NCI-H510A (cell line): ENCODE measurements at regions not wholly inside any gene's neighbourhood (a gene's known extent, or its start where the extent isn't known, plus 50 kb on each side); places are given as distances from the start of the nearest gene placed in this dataset.

Experiments used
- DNase-seq: peaks from one replicate; lab custom pipeline; 2025; lab: John Stamatoyannopoulos, UW

GRCh38 chr13:111844222-111844671, 222.7 kb upstream of the SOX1 start:
- no peak for DNase-seq

- no peak for DNase-seq
These were observed 222.3 kb upstream of the SOX1 start for GRCh38 chr13:111844682-111845081.

DNA sequence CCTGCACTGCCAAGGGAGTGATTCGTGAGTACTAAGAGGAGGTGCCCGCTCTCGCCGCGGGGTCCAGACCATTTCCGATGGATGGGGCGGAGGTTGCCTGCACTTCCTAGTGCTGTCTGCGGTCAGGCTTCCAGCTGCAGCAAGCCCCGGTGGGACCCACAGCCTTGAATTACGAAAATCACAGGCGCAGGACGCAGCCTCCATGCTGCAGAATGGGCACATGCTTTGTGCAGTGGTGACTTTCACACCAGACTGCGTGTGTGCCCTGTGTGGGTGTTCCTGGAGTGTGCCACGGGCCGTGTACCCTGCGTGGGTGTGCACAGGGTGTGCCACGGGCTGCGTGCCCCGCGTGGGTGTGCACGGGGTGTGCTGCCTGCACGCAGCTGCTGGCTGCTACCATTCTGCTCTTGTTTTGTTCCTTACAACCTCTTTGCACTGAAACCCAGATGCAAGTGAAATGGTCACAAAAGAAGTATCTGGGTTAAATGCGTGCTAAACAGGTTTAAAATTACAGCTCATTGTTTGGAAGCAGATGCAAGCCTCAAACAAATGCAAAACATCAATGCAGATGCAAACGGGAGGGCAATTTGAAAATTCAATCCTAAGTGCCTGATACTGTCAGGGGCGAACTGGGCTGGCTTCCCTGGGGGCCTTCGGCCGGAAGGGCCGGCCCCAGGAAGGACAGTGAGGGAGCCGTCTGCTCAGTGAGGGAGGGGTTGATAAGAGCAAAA, 221.2 kb upstream of the SOX1 start:
- no peak for DNase-seq

DNA sequence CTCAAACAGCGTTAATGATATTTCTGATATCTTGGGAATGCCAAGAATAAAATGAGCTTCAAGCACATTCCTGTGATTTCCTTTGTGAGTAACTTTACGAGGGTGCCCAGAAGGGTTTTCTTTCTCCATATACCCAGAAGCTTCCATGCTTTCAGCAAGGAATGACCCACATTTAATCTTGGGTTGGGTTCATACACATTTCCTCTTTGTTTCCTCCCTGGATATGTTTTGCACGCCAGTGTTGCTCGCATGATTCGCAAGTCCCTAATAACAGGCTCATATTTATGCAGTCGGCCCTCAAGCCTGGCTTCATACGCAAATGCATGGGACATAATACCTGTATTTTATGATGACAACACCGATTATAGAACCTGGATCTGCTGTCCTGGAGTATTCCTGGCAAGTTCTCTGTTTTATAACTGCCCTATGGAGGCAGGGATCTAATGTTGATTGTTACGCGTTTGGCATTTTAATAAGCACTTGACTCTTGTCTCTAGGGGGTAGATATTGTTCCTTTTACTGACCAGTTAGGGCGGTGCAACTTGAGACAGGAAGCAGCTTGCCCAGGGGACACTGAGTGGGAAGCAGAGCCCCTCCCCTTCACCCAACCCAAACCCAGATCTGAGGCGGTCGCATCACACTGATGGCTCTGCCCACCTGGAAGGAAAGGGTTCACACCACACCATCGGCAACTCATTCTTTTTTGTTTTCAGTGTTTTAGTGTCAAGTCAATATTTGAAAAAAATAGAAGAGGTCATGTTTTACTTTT, 220.4 kb upstream of the SOX1 start:
- peak; percentile 83 for DNase-seq

GRCh38 chr13:111847964-111848363, 219.0 kb upstream of the SOX1 start:
- DNase-seq, result no peak

DNA sequence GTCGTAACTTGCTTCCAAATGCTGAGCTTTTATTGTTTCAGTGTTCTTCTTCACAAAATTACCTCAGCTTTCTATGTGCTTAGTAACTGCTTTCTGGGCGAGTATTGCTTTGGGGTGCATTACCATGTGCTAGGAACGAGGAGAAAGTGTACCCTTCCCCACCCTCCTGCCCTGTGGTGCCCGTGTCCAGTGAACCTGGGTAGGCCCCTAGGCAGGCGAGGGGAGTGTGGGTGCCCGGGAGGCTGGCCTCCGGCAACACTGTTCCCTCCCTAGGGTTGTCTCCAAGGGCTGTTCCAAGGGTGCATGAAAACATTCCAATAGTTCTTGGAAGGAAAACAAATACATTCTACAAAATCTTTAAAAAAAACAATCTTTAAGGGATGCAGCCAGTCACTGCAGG, 216.5 kb upstream of the SOX1 start:
- DNase-seq, result no peak

DNA sequence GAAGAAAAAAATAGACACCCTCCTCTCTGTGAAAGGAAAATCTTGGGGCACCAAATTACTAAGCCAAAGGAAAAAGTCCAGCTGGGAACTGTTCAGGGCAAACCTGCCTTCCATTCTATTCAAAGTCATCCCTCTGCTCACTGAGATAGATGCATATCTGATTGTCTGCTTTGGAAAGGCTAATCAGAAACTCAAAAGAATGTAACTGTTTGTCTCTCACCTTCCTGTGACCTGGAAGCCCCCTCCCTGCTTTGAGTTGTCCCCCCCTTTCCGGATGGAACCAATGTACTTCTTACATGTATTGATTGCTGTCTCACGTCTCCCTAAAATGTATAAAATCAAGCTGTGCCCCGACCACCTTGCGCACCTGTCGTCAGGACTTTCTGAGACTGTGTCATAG, 216.0 kb upstream of the SOX1 start:
- no peak for DNase-seq

- DNase-seq, result peak; percentile 64
These were observed 214.0 kb upstream of the SOX1 start for GRCh38 chr13:111852725-111853518.

DNA sequence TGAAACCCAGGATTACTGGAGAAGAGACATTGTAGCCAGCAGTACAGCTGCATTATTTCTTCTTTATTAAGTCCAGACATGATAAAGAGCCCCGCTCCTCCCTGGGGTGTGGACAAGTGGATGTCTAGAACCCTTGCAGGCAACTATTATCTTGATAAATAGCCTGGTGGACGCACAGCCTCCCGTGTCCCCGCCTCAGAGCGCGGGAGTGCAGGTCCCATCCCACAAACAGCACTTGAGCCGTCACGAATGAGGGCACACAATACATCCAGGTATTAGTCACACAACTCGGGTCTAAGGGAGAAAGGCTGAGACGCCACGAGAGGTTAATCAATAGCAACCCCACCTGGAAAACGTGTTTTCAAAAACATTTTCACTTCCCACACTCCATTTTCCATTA, 213.2 kb upstream of the SOX1 start:
- DNase-seq, result peak; percentile 93

DNA sequence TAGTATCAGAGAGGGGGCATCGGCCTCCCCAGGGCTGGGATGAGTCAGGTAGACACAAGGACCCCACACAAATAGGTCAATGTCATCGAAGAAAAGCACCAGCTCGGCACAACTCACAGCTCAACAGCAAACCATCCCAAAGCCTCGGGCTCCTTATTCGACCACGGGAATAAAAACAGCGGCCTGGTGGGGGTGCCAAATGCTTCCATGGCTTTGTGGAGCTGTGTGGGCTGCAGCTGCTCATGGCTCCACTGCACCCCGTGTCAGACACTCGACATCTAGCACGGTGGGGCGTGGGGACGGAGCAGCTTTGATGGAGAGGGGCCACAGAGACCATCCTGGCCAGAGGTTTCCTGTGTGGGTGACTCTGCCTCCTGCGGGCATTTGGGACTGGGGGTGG, 212.5 kb upstream of the SOX1 start:
- no peak for DNase-seq

- no peak for DNase-seq
These were observed 211.8 kb upstream of the SOX1 start for GRCh38 chr13:111855191-111855590.

DNA sequence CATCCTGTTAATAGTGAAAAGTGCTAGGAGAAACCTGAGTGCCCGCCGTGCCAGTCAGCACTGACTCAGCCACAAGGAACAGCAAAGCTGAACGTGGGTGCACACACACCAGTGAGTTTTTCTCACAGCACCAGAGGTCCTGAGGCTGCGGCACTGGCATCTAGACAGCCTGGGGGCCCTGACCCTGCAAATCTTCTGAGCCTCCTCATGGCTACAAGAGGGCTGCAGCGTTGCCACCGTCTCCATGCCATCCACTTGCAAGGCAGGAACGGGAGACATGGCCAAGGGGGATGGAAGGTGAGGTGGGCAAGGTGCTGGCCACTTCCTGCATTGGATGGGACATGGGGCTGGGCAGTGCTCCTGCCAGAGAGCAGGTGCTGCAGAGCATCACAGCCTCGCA, 211.2 kb upstream of the SOX1 start:
- DNase-seq, result no peak

DNA sequence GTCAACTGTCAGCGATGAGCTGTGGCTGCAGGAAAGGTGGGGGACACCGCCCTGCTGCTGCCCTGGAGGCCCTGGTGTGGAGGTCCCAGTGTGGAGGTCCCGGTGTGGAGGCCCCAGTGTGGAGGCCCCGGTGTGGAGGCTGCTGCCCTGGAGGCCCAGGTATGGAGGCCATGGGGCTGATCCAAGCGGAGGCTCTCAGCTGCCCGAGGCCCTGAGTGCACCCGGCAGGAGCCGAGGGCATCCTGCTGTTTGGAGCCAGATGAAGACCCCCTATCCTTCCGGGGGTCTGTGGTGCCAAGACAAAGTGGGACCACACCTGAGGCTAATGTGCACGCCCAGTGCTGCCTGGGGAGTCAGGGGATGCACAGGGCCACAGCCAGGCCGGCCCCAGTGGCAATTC, 210.4 kb upstream of the SOX1 start:
- DNase-seq, result no peak

- DNase-seq, result no peak
These were observed 209.6 kb upstream of the SOX1 start for GRCh38 chr13:111857336-111857735.

DNA sequence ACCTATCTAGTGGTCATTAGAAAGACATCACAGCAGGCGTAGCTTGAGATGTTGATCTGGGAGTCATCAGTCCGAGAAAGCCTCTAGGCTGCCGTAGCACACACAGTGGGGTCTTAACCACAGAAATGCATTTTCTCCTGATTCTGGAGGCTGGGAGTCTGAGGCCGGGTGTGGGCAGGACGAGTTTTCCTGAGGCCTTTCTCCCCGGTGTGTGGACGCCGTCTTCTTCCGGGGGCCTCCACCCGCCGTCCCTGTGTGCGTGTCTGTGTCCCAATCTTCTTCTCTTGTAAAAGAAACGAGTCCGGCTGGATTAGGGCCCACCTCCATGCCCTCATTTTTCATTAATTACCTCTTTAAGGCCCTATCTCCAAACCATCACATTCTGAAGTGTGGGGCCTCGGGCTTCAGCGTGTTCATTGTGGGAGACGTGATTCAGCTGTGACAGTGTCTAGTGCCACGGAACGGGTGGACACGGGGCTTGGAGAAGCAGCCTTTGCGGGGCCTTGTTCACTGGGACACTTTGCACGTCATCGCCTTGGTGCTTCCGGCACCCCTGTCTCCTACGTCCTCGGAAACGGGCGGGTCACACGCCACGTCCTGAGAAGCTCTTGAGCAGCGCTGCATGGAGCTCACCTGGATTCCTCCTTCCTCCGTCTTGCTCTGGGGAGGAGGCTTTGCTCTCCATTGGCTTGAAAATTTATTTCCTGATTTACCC, 208.9 kb upstream of the SOX1 start:
- DNase-seq, result no peak

- no peak for DNase-seq
These were observed 208.4 kb upstream of the SOX1 start for GRCh38 chr13:111858571-111858970.

DNA sequence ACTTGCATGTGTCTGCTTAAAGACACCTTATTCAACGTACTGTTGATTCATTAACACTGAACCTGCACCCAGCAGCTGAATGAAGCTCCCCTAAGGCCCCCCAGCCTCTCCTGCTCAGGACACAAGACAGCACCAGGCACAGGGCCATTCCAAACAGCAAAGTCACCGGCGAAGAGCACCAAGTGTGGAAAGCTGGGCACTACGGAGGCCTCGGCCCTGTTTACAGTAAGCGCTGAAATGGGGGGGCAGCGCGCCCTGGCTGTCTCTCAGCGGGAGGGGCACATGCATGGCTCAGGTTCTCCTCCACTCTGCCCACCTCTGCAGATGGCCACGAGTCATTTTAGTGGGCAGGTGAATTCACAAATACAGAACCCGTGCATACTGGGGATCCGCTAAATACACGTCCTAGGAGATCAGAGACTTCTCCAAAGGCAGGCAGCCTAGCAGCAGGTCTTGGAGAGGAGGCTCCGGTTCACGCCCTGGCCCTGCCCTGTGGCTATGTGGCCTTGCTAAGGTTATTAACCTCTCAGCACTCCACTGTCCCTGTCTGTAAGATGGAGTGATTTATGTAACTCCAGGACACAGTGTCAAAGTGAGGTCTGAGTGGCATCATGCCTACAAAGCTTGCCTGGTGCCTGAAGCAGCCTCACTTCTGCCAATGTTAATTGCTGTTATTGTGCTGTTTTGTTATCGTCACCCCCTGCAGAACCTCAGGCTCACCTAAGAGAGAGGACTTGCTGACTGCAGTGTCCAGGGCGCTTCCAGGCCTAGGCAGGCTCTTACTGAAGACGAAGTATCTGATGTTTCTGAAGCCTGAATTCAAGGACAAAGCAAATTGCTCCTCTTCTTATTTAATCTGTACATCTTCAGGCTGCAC, 207.4 kb upstream of the SOX1 start:
- DNase-seq, result no peak

GRCh38 chr13:111860231-111860552, 206.8 kb upstream of the SOX1 start:
- DNase-seq, result no peak

DNA sequence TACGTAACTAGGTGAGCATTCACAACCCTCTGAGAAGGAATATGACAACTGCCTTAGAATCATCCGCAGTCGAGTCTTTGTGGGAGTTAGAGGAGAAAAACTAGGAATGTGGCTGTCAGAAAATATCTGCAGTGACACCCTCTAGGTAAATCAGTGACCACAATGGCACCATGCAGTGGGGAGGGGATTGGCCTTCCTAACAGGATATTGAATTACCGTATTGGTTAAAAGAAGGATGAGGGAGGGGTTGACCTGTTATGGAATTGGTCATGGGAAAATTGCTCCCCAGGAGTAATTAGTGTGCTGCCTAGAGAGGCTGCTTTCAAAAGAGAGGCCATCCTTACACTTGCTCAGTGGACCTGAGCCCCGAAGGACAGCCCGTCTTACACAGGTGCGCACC, 205.6 kb upstream of the SOX1 start:
- no peak for DNase-seq

- DNase-seq, result no peak
These were observed 205.1 kb upstream of the SOX1 start for GRCh38 chr13:111861766-111862366.
